PFSK-1 (cell line): ENCODE measurements at regions not wholly inside any gene's neighbourhood (a gene's known extent, or its start where the extent isn't known, plus 50 kb on each side); places are given as distances from the start of the nearest gene placed in this dataset.

Source experiments
- FOXP2 ChIP-seq: optimal IDR thresholded peaks from 2 replicates; pipeline ENCODE3; 2011; ENCODE audit warnings: borderline replicate concordance, control low read depth, inconsistent platforms; ENCODE audit not compliant: insufficient read depth; ENCODE audit errors: extremely low read length, extremely low read depth
- POLR2AphosphoS5 ChIP-seq: IDR thresholded peaks from 2 replicates; pipeline ENCODE4 v1.6.1; 2012; ENCODE audit warnings: low read depth, mild to moderate bottlenecking, control low read depth, low read length, moderate library complexity
- REST ChIP-seq, 2 experiments: IDR thresholded peaks; 2 replicates each; pipeline versions ENCODE4 v1.6.1 to v1.8.0; 2011 to 2012; ENCODE audit warnings: low read depth in 2 of 2, low read length in 2 of 2, control low read depth in 1 of 2, inconsistent platforms in 1 of 2, mild to moderate bottlenecking in 1 of 2, moderate library complexity in 1 of 2; ENCODE audit not compliant: insufficient read depth in 1 of 2
- SIN3A ChIP-seq: IDR thresholded peaks from 2 replicates; pipeline ENCODE4 v1.6.1; 2012; ENCODE audit warnings: mild to moderate bottlenecking, low read length, moderate library complexity, borderline replicate concordance; ENCODE audit not compliant: insufficient read depth
- TAF1 ChIP-seq: IDR thresholded peaks from 2 replicates; pipeline ENCODE4 v1.6.1; 2012; ENCODE audit warnings: low read length, control low read depth, borderline replicate concordance; ENCODE audit not compliant: insufficient read depth

DNA sequence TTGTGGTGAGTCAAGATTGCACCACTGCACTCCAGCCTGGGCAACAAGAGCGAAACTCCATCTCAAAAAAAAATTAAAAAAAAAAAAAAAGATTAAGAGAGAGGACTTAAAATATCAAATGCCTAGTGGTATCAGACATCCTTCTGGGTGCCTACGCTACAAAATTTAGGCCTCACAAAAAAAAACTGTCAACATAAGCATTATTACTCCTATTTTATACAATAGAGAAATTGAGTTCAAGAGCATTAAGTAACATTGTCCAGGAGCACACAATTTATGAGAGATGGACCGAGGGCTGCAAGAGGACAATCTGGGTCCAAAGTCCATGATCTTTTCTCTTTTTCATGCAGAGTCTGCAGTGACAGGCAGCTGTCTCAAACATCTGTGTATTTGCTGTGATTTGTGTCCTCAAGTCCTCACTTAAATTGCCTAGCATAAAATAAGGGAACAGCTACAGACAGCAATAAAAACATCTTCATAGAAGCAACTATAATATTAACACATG, 62.4 kb downstream of the OSR1 start:
- TF ChIP-seq REST (IDR thresholded peaks at IDR 0.05; ENCODE audit: insufficient read depth in 1 of 2, low read depth in 2 of 2, low read length in 2 of 2): no peak
- TF ChIP-seq POLR2AphosphoS5: no peak
- no peak for TF ChIP-seq TAF1
- TF ChIP-seq SIN3A: no peak
- TF ChIP-seq FOXP2: no peak
